ENCODE measurements at regions not wholly inside any gene's neighbourhood (a gene's known extent, or its start where the extent isn't known, plus 50 kb on each side); places are given as distances from the start of the nearest gene placed in this dataset.
"Not testable (repeated sequence)": the region's sequence is repeated elsewhere in the genome, so short reads cannot be mapped to it uniquely, and the experiment has no call there.

- peak in 1 of 3 donors; percentile 19 for DNase-seq (ENCODE audit: low read depth in 2 of 3, low spot score in 2 of 3)
These were observed 101.8 kb downstream of the TNFAIP3 start for GRCh38 chr6:137968901-137969300.

- no peak for DNase-seq (ENCODE audit: low read depth in 2 of 3, low spot score in 2 of 3)
These were observed 102.8 kb downstream of the TNFAIP3 start for GRCh38 chr6:137969874-137970273.

GRCh38 chr6:137970368-137970767, 103.3 kb downstream of the TNFAIP3 start:
- no peak for DNase-seq (ENCODE audit: low read depth in 2 of 3, low spot score in 2 of 3)

GRCh38 chr6:137973201-137973600, 106.1 kb downstream of the TNFAIP3 start:
- no peak for DNase-seq (ENCODE audit: low read depth in 2 of 3, low spot score in 2 of 3)

GRCh38 chr6:137975188-137975940, 108.3 kb downstream of the TNFAIP3 start:
- DNase-seq (ENCODE audit: low read depth in 2 of 3, low spot score in 2 of 3): peak in 2 of 3 donors; percentile 23 to 62

- DNase-seq (ENCODE audit: low read depth in 2 of 3, low spot score in 2 of 3): no peak
These were observed 109.4 kb downstream of the TNFAIP3 start for GRCh38 chr6:137976430-137976829.

GRCh38 chr6:137977206-137977605, 110.1 kb downstream of the TNFAIP3 start:
- no peak for DNase-seq (ENCODE audit: low read depth in 2 of 3, low spot score in 2 of 3)

GRCh38 chr6:137977814-137978213, 110.8 kb downstream of the TNFAIP3 start:
- no peak for DNase-seq (ENCODE audit: low read depth in 2 of 3, low spot score in 2 of 3)

- no peak for DNase-seq (ENCODE audit: low read depth in 2 of 3, low spot score in 2 of 3)
These were observed 111.3 kb downstream of the TNFAIP3 start for GRCh38 chr6:137978252-137978896.

- DNase-seq (ENCODE audit: low read depth in 2 of 3, low spot score in 2 of 3): not testable (repeated sequence)
These were observed 112.2 kb downstream of the TNFAIP3 start for GRCh38 chr6:137979263-137979662.

GRCh38 chr6:137980777-137981176, 113.7 kb downstream of the TNFAIP3 start:
- no peak for DNase-seq (ENCODE audit: low read depth in 2 of 3, low spot score in 2 of 3)

GRCh38 chr6:137981758-137982157, 114.7 kb downstream of the TNFAIP3 start:
- DNase-seq (ENCODE audit: low read depth in 2 of 3, low spot score in 2 of 3): no peak

GRCh38 chr6:137982418-137983189, 115.5 kb downstream of the TNFAIP3 start:
- DNase-seq (ENCODE audit: low read depth in 2 of 3, low spot score in 2 of 3): no peak

GRCh38 chr6:137983269-137983668, 116.2 kb downstream of the TNFAIP3 start:
- DNase-seq (ENCODE audit: low read depth in 2 of 3, low spot score in 2 of 3): no peak

- DNase-seq (ENCODE audit: low read depth in 2 of 3, low spot score in 2 of 3): no peak
These were observed 117.6 kb downstream of the PERP start for GRCh38 chr6:137989664-137990063.

GRCh38 chr6:137995371-137995770, 111.8 kb downstream of the PERP start:
- DNase-seq (ENCODE audit: low read depth in 2 of 3, low spot score in 2 of 3): no peak

- no peak for DNase-seq (ENCODE audit: low read depth in 2 of 3, low spot score in 2 of 3)
These were observed 108.7 kb downstream of the PERP start for GRCh38 chr6:137998461-137999019.

- no peak for DNase-seq (ENCODE audit: low read depth in 2 of 3, low spot score in 2 of 3)
These were observed 107.4 kb downstream of the PERP start for GRCh38 chr6:137999815-138000214.

GRCh38 chr6:138000941-138001340, 106.3 kb downstream of the PERP start:
- DNase-seq (ENCODE audit: low read depth in 2 of 3, low spot score in 2 of 3): no peak

GRCh38 chr6:138001750-138002349, 105.4 kb downstream of the PERP start:
- peak; percentile 26 to 67 (median 36) for DNase-seq (ENCODE audit: low read depth in 2 of 3, low spot score in 2 of 3)
